Stimulated activated CD8-positive, alpha-beta memory T cell treated with anti-CD3 and anti-CD28 coated beads, Interleukin-4, amount 100 ng/mL, for 4 hours (primary cell): ENCODE measurements at regions not wholly inside any gene's neighbourhood (a gene's known extent, or its start where the extent isn't known, plus 50 kb on each side); places are given as distances from the start of the nearest gene placed in this dataset.
"Not testable (repeated sequence)": the region's sequence is repeated elsewhere in the genome, so short reads cannot be mapped to it uniquely, and the experiment has no call there.

Source experiments
- DNase-seq, 2 donors: peaks; one replicate each; pipeline ENCODE4 v3.0.0-alpha.2; 2020; ENCODE audit warnings: low read depth in 2 of 2, low spot score in 1 of 2

DNA sequence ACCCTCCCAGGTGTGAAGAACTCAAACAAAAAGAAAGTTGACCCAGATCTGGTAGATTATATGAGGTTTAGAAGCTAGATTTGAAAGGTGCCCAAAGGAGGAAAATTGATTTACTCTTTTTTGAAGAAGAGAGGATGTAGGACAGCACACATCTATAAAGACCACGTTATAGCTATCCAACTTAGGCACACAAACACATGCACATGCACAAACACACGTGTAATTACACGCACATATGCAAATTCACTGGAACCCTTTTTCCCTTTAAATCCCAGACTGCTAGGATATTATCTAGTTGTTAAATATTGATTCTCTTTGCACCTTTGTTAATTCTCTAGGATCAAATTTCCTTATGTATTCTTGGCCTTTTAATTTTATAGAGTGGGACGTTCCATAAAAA lies 272.8 kb upstream of the TBX18 start:
- no peak for DNase-seq

DNA sequence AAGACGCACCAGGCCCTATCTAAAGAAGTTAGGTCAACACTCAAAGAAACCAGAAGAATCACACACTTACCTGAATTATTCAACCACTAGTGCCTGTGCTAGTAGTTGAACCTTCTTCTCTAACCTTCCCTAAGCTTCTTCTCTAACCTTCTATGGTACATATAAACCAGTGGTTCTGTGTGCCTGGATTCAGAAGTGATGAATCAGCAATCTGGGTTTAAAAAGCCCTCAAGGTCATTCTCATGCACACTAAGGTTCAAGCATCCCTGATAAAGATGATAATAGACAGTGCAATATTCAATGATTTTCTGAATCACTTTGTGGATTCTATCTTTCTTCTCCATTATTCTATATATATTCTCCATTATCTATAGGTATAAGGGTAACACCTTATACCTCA lies 271.4 kb upstream of the TBX18 start:
- no peak for DNase-seq

DNA sequence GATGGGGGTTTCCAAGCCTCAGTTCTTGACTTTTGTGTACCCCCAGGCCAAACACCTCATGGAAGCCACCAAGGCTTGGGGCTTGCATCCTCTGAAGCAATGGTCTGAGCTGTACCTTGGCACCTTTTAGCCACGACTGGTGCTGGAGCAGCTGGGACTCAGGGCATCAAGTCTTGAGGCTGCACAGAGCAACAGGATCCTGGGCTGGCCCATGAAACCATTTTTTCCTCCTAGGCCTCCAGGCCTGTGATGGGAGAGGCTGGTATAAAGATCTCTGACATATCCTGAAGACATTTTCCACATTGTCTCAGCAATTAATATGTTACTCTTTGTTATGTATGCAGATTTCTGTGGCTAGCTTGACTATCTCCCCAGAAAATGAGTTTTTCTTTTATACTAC lies 269.1 kb upstream of the TBX18 start:
- no peak for DNase-seq

DNA sequence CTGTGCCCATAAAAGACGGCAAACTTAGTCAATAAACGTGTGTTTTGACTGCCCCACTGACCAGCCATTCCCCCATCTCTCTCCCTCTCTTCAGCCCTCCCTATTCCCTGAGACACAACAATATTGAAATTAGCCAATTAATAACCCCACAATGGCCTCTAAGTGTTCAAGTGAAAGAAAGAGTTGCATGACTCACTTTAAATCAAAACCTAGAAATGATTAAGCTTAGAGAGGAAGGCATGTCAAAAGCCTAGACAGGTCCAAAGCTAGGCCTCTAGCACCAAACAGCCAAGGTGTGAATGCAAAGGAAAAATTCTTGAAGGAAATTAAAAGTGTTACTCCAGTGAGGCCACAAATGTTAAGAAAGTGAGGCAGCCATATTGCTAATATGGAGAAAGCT lies 261.6 kb upstream of the TBX18 start:
- no peak for DNase-seq

- no peak for DNase-seq
These were observed 259.3 kb upstream of the TBX18 start for GRCh38 chr6:85023721-85024120.

DNA sequence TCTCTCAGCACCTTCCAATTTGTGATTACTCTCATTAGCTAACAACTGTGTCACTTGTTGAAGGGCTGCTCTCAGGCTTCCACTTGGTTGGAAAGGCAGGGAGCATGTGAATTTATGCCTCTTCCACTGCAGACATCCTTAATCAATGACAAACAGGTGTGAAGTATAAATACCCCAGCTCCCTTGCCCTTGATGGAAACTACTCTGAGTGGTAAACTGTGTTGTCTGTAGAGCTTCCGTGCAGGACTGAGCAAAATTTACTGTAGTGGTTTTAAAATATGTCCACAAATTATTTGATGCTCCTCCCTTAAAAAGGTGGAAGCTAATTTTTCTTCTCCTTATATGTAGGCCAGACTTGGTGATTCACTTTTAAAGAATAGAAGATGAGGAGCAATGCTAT lies 253.0 kb upstream of the TBX18 start:
- no peak for DNase-seq

DNA sequence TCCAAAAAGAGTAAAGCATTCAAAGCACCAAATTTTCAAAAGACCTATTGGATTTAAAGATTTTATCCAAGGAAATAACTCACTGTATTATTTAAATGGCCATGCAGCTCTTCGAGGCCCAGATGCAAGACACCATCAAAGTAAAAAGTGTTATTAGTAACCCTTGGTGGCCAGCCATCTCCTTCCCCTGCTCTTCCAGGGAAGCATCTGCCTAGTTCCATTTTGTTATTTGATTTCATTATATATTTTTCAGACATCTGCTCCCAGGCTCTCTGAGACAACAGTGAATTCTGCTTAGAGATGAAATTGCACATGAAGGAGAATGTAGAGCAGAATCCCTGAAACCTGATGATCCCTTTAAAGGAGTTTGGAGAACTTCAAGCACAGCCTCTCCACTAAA lies 252.3 kb upstream of the TBX18 start:
- DNase-seq = no peak

DNA sequence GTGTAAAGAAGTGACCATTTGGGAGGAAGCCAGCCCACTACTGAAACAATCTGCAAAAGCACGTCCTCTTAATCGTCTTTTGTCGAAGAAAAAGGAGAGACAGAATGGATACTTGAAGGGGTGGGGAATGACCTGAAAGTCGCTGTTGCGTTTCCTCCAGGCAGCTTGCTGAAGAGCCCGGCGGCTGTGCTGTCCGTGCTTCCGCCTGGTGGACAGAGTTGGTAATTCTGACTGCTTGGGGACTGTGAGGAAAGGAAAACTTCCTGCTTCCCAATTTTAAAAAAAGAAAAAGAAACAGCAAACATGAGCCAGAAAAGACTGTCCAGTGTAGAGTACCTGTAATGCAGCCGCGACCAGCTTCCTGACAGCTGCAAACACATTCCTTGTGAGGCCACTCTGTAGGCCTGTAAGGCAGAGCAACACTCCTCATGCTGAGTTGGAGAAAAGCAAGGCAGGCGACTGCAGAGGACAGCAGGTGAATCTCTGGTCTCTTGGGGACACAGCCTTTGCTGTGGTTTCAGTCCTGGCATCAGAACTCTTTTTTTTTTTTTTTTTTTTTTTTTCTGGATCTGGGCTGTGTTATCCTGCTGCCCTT lies 251.1 kb upstream of the TBX18 start:
- no peak for DNase-seq

DNA sequence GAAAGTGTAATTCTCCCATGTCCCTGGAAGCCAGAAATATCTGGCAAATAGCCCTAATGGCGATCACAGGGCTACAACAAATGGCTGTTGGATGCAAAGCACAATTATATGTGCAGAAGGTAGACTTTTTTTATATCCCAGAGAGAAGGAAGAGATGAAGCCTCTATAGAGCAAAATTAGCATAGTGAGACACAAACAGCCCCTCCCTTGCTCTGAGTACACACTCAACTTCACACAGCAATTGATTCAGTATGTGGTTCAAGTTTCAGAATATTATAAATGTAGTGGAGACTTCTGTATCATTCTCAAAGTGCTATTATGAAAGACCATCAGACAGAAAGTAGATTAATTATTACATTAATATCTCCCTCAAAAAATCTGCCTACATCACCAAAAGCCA lies 246.5 kb upstream of the TBX18 start:
- DNase-seq = no peak

- DNase-seq = no peak
These were observed 244.1 kb upstream of the TBX18 start for GRCh38 chr6:85008296-85009009.

- DNase-seq = no peak
These were observed 242.0 kb upstream of the TBX18 start for GRCh38 chr6:85006362-85006761.

- no peak for DNase-seq
These were observed 241.1 kb upstream of the TBX18 start for GRCh38 chr6:85005494-85005893.

DNA sequence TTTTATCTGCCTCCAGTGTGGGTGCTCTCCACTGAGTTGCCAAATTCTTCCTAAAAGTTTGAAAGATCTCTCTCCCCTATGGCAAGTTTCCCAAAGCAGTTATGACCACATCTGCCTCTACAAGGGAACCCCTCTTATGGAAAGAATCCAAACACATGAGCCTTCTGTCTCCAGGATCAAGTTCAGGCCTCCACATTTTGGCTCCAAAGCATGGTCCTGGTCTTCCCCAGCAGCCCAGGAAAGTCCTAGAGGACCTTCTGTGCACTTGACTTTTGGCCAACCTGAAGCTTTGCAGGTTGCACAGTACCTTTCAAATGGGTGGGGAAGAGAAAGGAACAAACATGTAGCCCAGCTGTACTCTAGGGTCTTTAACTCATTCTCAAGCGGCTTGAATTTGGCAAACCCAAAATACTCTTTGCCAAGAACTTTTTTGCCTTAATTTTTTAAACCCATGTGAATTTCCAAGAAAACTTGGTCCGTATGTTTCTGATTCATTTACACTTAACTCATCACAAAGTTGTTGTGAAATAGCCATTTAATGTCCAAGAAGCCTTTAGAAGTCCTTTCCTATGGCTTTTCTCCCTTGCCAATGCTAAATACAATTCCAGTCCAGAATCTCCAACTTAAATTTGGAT lies 240.1 kb upstream of the TBX18 start:
- no peak for DNase-seq

DNA sequence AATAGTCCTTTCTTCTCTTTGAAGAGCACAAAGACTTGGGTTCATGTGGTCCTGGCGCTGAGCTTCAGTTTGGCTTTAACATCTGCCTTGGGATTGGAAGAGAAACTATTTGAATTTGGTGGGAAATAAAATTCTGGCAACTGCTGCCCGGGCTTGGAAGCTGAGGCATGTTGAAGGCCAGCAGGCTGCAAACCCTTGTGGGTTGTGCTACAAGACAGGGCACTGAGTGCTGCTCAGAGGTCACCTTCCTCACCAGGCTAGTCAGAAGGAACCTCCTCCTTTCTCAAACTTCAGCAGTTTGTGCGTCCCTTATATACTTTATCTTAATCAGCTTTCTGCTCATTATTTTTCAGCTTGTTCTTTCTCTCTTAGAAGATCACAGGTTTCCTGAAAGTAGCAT lies 238.4 kb upstream of the TBX18 start:
- no peak for DNase-seq

DNA sequence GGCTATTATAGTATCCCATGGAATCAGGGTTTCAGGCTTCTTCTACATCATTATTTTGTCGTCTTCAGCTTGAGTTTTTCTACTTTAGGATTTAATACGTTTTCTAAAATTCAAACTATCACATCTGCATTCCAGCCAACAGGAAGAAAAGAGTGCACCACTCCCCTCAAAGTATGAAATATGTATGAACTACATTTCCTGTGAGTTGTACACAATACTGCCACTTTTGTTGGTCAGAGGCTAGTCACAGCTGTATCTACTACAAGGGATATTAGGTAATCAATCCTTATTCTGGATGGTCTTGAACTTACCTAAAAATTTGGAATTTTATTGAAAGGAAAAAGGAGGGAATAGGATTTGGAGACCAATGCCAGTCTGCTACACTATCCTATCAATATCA lies 235.6 kb upstream of the TBX18 start:
- no peak for DNase-seq

DNA sequence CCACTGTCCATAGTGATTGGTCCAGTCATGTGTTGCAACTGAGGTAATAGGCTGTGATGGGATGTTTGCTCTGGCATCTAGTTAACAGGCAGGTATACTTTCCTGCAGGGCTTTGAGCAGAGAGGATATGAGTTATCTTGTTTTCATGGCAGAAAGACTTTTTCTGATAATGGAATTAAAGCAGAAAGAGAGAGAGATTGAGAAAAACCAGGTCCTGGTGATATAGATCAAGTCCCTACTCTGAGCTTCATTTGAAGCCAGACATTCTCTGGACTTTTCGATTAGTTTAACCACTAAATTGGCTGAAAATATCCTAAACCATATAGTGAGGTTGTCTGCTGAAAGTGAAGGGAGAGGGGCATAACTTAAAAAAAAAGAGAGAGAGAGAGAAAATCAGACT lies 233.8 kb upstream of the TBX18 start:
- DNase-seq = no peak

DNA sequence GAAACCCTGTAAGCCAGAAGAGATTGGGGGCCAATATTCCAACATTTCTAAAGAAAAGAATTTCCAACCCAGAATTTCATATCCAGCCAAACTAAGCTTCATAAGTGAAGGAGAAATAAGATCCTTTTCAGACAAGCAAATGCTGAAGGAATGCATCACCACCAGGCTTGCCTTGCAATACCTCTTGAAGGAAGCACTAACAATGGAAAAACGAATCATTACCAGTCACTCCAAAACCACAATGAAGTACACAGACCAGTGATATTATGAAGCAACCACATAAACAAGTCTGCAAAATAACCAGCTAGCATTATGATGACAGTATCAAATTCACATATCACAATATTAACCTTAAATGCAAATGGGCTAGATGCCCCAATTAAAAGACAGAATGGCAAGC lies 224.4 kb upstream of the TBX18 start:
- not testable (repeated sequence) for DNase-seq

DNA sequence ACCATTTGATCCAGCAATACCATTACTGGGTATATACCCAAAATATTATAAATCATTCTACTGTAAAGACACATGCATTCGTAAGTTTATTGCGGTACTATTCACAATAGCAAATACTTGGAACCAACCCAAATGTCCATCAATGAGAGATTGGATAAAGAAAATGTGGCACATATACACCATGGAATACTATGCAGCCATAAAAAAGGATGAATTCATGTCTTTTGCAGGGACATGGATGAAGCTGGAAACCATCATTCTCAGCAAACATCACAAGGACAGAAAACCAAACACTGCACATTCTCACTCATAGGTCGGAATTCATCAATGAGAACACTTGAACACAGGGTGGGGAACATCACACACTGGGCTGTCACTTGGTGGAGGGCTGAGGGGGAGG lies 221.1 kb upstream of the TBX18 start:
- DNase-seq = not testable (repeated sequence)

DNA sequence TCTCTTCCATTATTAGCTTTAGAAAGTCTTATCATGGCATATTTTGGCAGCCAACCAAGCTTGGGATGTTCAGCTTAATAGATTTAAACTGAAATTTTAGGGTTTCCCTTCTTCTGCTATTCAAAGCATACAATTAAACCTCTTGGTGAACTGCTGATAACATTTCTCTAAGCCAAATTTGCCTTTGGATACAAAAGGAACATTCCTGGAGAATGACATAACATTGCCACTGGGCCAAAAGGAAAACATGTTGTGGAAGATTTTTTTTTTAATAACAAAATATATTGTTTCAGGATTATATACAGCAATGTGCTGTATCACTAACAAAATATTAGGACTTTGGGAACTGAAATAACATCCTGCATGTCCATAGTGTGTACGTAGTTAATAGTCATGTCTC lies 215.1 kb upstream of the TBX18 start:
- no peak for DNase-seq

DNA sequence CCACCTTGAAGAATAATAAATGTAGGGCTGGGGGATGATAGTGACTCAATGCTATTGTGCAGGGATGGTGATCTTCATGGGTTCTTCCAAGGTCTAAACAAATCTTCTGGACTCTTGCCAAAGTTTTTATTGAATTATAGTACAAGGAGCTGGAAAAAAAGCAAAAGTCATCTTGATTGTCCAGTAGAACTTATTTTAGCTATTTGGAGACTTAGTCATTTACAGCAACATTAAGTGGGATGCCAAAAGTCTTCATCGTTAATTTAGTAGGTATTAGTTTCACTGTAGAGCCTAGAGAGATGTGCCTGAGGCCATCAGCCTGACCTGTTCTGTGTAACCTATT lies 212.9 kb upstream of the TBX18 start:
- DNase-seq = no peak

GRCh38 chr6:84976526-84977362 lies 212.3 kb upstream of the TBX18 start:
- DNase-seq = no peak

- no peak for DNase-seq
These were observed 210.9 kb upstream of the TBX18 start for GRCh38 chr6:84975316-84975715.
